HEK293 (cell line): ENCODE measurements at regions not wholly inside any gene's neighbourhood (a gene's known extent, or its start where the extent isn't known, plus 50 kb on each side); places are given as distances from the start of the nearest gene placed in this dataset.

Experiments used
- BCL11A ChIP-seq: fragments of 450-650 bp; formaldehyde crosslinking; IDR thresholded peaks from 2 replicates; pipeline ENCODE4 v1.5.1; 2016; ENCODE audit warnings: low read depth, missing biosample characterization, missing genetic modification characterization
- CTCF ChIP-seq: fragments of 450-650 bp; formaldehyde crosslinking; IDR thresholded peaks from 2 replicates; pipeline ENCODE4 v1.5.1; 2016; ENCODE audit warnings: missing biosample characterization, missing genetic modification characterization
- PRDM1 ChIP-seq: fragments of 450-650 bp; formaldehyde crosslinking; IDR thresholded peaks from 2 replicates; pipeline ENCODE4; 2016; ENCODE audit warnings: missing biosample characterization, missing genetic modification characterization
- RBAK ChIP-seq: fragments of 450-650 bp; formaldehyde crosslinking; IDR thresholded peaks from 2 replicates; pipeline ENCODE4 v1.5.1; 2016; ENCODE audit warnings: missing biosample characterization, missing genetic modification characterization
- REPIN1 ChIP-seq: fragments of 450-650 bp; formaldehyde crosslinking; IDR thresholded peaks from 2 replicates; pipeline ENCODE4 v1.5.1; 2017; ENCODE audit warnings: missing biosample characterization, missing genetic modification characterization, low read depth
- TSHZ1 ChIP-seq: fragments of 450-650 bp; formaldehyde crosslinking; IDR thresholded peaks from 2 replicates; pipeline ENCODE4 v1.5.1; 2016; ENCODE audit warnings: missing biosample characterization, missing genetic modification characterization, borderline replicate concordance
- ZNF18 ChIP-seq: fragments of 450-650 bp; formaldehyde crosslinking; IDR thresholded peaks from 2 replicates; pipeline ENCODE4 v1.5.1; 2016; ENCODE audit warnings: missing biosample characterization, missing genetic modification characterization
- ZNF202 ChIP-seq: fragments of 450-650 bp; formaldehyde crosslinking; IDR thresholded peaks from 2 replicates; pipeline ENCODE4 v1.5.1; 2016; ENCODE audit warnings: missing biosample characterization, missing genetic modification characterization, borderline replicate concordance
- ZNF292 ChIP-seq: fragments of 450-650 bp; formaldehyde crosslinking; IDR thresholded peaks from 2 replicates; pipeline ENCODE4 v1.5.1; 2016; ENCODE audit warnings: low read depth, missing biosample characterization, missing genetic modification characterization, borderline replicate concordance
- TF ChIP-seq, protein P1 (sequence below): fragments of 450-650 bp; formaldehyde crosslinking; IDR thresholded peaks from 2 replicates; pipeline ENCODE4 v1.5.1; 2016; ENCODE audit warnings: missing biosample characterization, missing genetic modification characterization

GRCh38 chr3:28698706-28699105, 350.1 kb upstream of the AZI2 start:
- TF ChIP-seq, protein P1, sequence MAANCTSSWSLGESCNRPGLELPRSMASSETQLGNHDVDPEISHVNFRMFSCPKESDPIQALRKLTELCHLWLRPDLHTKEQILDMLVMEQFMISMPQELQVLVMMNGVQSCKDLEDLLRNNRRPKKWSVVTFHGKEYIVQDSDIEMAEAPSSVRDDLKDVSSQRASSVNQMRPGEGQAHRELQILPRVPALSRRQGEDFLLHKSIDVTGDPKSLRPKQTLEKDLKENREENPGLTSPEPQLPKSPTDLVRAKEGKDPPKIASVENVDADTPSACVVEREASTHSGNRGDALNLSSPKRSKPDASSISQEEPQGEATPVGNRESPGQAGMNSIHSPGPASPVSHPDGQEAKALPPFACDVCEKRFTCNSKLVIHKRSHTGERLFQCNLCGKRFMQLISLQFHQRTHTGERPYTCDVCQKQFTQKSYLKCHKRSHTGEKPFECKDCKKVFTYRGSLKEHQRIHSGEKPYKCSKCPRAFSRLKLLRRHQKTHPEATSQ (tag by site-specific recombination) = no peak
- TF ChIP-seq PRDM1 (no peak), CTCF (tag by site-specific recombination) (no peak), TSHZ1 (no peak), ZNF202 (tag by site-specific recombination) (no peak), REPIN1 (tag by site-specific recombination) (no peak), RBAK (tag by site-specific recombination) (no peak), ZNF18 (tag by site-specific recombination) (no peak), ZNF292 (no peak), BCL11A (tag by site-specific recombination) (no peak)
